C1 segment of cervical spinal cord (tissue), 14 donors: ENCODE measurements at regions not wholly inside any gene's neighbourhood (a gene's known extent, or its start where the extent isn't known, plus 50 kb on each side); places are given as distances from the start of the nearest gene placed in this dataset.

Source experiments
- DNase-seq, 14 donors: peaks; one replicate each; lab custom pipeline; 2025; lab: John Stamatoyannopoulos, UW

- DNase-seq = no peak
Observed at GRCh38 chr12:92582893-92583292, 119.9 kb upstream of the PLEKHG7 start.

GRCh38 chr12:92582475-92582874, 120.3 kb upstream of the PLEKHG7 start:
- DNase-seq = peak in 1 of 14 donors; percentile 92

DNA sequence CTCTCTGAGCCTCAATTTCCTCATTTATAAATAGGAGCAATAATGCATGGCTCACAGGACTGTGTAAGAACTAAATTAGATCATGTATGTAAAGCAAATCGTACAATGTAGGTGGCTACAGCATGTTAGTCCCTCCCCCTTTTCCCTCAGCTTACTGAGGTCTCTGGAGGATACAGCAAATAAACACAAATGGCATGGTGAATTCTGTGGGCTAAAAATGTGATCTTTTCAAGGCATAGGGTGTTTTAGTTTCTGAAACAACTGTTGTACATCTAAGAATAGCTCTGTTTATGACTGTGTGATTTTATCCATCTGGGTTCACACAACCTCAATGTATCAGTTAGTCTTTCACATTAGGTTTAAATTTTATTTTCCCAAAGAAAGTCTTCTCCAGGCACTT, 121.2 kb upstream of the PLEKHG7 start:
- DNase-seq = peak in 1 of 14 donors; percentile 35

- DNase-seq = no peak
Observed at GRCh38 chr12:92574911-92575570, 127.7 kb upstream of the PLEKHG7 start.

DNA sequence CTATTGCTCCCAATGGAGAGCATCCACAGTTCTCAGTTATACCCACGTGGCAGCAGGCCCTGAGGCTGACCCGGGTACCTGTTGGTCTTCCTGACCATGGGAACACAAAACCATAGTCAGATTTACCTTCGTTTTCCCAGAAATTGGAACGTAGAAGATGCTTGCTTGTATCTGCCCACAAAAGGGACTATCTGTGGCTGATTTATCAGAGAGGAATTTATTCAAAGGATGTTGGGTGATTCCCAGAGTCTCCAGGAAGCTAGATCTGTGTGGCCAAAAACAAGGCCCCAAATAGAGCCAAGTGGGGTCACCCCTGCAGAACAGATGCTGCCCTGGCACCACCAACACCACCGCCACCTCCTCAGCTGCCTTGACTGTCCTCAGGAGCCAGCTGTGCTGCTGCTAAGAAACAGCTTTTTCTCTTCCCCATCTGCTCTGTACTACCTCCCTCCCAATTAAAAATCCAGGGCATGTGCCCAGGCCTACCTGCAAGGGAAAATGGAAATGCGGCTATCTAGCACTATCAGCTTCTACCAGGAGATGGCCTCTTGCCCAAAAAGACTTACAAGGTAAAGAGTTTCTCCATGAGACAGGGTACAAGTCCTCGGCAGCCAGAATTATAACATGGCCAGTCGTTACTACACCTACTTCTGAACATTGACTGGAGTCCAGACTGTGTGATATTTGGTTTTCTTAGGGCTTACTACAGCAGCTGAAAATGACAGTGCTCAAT, 128.6 kb upstream of the PLEKHG7 start:
- DNase-seq = no peak

- no peak for DNase-seq
Observed at GRCh38 chr12:92573104-92573503, 129.7 kb upstream of the PLEKHG7 start.

DNA sequence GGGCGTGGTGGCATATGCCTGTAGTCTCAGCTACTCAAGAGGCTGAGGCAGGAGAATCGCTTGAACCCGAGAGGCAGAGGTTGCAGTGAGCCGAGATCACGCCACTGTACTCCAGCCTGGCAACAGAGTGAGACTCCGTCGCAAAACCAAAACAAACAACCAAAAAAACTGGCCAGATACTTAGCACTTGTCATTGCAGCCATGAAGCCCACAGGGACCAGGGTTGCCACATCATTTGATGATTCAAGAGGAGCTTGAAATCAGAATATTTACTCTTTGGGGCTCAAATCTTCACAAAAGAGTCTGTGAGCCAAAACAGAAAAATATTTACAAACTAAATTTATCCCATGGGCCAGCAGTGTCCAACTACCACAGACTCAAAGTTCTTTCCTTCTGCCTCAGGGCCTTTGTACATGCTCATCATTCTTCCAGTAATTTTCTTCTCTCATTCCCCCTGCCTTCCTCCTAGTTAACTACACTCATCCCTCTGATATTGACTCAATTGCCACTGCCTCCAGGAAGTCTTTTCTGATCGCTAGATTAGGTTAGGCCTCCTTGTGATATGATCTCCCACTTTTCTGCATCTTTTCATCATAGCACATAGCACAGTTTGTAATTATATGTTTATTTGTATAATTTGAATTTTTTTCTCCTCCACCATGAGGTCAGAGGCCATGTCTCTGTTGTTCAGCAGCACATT, 130.8 kb upstream of the PLEKHG7 start:
- no peak for DNase-seq

DNA sequence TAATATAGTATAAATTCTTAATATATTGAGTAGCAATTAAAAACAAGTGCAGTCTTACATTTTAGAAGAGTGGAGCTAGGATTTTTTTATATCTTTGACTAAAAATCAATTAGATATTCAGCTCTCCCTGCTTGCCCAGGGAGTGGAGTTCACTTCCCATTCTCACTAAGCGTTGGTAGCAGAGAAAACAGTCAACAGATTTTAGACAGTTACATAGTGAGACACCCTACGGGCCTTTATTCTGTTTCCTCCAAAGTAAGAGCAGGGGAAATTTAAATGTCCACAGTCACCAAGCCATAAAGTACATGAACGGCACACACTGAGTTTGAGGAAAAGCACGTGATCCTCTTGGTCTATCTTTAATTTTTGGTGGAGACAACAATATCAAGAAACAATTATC, 131.6 kb upstream of the PLEKHG7 start:
- peak in 1 of 14 donors; percentile 34 for DNase-seq

DNA sequence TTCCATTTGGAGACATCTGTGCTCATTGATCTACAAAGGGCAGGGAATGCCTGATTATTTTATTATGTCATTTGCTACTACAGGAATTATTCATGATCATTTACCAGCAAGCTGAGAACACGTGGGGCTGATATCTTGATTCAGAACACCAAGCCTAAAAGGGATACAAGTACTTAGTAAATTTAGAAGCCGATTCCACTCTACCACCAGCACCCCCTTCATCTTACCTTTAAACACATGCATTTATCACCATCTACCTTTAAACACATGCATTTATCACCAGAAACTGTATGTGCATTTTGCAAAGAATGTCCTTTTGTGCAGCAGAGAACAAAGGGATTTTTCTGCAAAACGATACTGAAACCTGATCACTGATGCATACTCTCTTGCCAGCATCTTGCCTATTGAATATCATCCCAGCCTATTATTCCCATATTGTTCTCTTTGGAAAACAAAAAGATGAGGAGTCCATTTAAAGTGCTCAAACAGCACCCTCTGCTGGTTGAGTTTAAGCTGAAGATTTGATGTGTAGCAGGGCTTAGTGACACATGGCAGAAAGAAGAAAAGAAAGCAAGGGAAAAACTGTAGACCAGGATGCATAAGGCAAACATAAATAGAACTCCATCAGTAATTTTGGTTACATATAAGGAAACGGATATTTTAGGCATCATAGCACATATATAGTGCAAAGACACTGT, 132.6 kb upstream of the PLEKHG7 start:
- DNase-seq = peak in 10 of 14 donors; percentile 6 to 84 (median 20)

DNA sequence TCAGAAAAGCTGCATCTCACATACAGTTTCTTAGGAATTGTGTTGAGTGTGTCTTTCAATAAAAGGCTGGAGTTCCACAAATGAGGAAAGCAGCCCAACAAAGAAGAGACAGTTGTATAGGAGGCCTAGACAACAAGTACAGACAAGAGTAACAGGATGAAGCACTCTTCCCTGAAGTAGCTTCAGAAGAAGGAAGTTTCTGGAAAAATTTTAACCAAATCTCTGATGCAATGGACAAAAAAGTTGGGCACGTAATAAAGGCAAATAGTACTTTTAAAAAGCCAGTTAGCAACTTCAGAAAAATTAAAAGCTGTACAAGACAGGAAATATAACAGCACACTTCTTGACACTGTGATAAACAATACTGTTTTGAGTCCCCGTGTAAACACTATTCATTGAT, 134.1 kb upstream of the PLEKHG7 start:
- no peak for DNase-seq

DNA sequence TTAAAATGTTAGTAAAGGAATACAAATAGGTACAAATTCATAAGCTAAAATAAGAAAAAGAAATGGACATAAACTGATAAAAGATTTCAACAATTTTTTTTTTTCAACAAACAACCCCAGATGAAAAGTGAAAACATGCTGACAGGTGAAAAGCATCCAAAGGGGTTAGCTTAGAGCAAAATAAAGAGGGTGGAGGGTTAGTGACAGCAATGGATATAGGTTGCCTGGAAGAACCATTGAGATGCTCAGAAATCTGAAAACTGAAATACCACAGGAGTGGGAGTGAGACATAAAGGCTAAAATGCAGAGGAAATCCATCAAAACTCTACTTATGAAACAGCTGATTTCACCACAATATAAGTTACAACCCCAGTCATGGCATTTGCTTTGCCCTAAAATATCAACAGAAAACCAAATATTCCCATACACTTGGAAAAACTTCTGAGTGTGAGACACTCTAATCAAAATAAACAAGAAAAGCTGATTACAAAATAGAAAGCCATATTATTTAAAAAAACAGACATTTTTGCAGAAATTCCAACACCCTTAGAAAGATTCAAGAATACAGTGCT, 136.3 kb upstream of the PLEKHG7 start:
- no peak for DNase-seq

- peak in 1 of 14 donors; percentile 12 for DNase-seq
Observed at GRCh38 chr12:92563819-92564218, 139.0 kb upstream of the PLEKHG7 start.

DNA sequence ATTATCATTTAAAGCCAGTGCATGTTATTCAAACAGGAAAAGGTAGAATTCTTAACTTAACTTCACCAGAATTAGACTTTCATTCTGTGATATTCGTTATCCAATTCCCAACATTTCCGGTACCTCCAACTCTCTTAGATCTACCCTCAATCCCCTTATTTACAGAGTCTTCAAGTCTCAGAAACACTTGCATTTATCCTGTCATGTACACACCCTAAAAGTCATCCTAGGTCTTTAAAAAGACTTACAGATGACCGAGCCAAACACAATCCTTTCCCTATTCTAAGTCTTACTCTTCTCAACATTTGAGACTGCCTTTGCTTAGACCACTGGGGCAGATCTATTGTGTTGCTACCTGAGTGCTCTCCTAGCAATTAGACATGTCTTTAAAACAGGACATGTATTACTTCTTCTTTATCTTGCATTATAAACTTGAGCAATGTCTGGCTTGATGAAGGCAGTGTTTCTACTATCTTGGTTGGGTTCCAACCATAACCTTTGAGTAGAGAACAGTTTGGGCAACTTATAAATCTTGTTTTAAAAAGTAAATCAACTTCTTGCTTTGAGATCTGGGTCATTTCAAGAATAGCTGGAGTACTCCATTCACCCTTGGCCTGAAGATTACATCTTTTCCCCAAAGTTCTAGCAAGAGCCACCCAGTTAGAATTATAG, 140.6 kb upstream of the PLEKHG7 start:
- DNase-seq = peak in 1 of 14 donors; percentile 39

DNA sequence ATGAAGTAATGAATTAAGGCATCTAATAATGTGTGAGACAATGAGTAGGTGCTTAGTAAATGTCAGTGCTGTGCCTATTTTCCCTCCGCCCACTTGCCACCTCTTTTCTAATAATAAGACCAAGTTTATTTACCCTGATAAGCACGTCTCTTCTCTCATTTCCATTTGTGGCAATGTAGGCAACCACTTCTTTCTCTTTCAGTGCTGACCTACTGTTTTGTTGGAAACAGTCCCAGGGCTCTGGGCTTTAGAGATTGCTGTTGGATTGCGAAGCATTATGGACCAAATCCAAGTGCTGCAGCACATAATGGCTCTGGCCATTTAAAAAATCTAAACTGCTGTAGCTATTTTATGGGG, 141.3 kb upstream of the PLEKHG7 start:
- peak in 2 of 14 donors; percentile 16 to 95 for DNase-seq

- no peak for DNase-seq
Observed at GRCh38 chr12:92560713-92561542, 141.9 kb upstream of the PLEKHG7 start.

GRCh38 chr12:92558806-92559205, 144.0 kb upstream of the PLEKHG7 start:
- DNase-seq = no peak

- no peak for DNase-seq
Observed at GRCh38 chr12:92558215-92558773, 144.5 kb upstream of the PLEKHG7 start.

- DNase-seq = no peak
Observed at GRCh38 chr12:92557422-92557724, 145.4 kb upstream of the PLEKHG7 start.

DNA sequence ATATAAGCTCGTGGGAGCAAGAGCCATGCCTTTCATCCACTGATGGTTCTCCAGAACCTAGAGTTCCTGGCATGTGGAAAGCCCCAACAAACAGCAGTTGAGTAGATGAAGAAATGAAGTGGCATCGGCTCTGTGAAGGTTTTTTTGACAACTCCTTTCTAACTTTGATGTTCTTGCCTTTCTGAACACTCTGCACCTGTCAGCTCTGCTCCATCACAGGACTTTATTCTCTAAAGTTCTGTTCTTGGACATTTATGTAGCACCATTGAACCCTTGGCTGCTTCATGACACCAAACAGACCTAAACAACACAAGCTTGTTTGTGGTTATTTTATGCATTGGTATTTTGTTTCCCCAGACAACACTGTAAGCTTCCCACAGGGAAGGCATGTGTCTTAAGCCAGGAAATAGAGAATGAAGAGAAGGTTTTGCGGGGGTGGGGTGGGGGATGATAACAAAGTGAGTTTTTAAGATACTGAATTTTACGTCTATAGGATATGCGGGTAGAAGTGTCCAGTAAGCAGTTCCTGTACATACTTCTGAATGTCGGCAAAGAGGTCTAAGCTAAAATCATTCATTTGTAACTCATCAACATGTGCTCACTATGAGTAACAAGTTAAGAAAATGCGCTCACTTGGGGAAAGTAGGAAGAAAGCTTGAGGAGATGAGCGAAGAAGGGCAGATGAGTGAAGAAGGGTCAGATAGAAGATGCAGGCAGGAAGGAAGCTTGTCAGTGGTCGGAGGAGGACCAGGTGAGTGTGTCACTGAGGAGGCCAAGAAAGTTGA, 146.0 kb upstream of the PLEKHG7 start:
- DNase-seq = no peak
